GM13976 (cell line): ENCODE measurements at regions not wholly inside any gene's neighbourhood (a gene's known extent, or its start where the extent isn't known, plus 50 kb on each side); places are given as distances from the start of the nearest gene placed in this dataset.

Experiments used
- DNase-seq: peaks from one replicate; pipeline ENCODE4 v3.0.0; 2012; ENCODE audit warnings: low spot score
- in situ Hi-C: fragments of 300-500 bp; cut with MboI; formaldehyde crosslinking; loops from one replicate; pipeline ENCODE4 v1.12.0; 2022; ENCODE audit warnings: low sequenced_read_pairs, mixed read lengths, inconsistent platforms; ENCODE audit not compliant: unreplicated experiment
- TF ChIP-seq, protein P1 (sequence below): IDR thresholded peaks from 2 replicates; pipeline ENCODE4 v1.5.1; 2012; ENCODE audit warnings: borderline replicate concordance, mild to moderate bottlenecking; ENCODE audit not compliant: insufficient read depth; ENCODE audit errors: extremely low read depth, missing control alignments, control extremely low read depth

DNA sequence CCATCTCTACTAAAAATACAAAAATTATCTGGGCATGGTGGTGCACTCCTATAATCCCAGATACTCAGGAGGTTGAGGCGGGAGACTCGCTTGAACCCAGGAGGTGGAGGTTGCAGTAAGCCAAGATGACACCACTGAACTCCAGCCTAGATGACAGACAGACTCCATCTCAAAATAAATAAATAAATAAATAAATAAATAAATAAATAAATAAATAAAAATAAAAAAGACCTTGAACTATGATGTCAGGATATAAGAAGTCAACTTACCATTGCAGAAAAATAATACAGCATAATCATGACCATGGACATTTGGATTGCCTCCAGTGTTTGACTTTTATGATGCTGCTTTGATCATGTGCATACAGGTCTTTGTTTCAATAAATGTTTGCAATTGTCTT, 484.3 kb upstream of the ROBO1 start:
- in situ Hi-C loops: no loop called here
- TF ChIP-seq, protein P1, sequence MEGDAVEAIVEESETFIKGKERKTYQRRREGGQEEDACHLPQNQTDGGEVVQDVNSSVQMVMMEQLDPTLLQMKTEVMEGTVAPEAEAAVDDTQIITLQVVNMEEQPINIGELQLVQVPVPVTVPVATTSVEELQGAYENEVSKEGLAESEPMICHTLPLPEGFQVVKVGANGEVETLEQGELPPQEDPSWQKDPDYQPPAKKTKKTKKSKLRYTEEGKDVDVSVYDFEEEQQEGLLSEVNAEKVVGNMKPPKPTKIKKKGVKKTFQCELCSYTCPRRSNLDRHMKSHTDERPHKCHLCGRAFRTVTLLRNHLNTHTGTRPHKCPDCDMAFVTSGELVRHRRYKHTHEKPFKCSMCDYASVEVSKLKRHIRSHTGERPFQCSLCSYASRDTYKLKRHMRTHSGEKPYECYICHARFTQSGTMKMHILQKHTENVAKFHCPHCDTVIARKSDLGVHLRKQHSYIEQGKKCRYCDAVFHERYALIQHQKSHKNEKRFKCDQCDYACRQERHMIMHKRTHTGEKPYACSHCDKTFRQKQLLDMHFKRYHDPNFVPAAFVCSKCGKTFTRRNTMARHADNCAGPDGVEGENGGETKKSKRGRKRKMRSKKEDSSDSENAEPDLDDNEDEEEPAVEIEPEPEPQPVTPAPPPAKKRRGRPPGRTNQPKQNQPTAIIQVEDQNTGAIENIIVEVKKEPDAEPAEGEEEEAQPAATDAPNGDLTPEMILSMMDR: no peak

GRCh38 chr3:80247766-80248165, 480.0 kb upstream of the ROBO1 start:
- TF ChIP-seq, protein P1: no peak
- in situ Hi-C loops: no loop called here
- DNase-seq: no peak

More for the DNA sequence above, 484.3 kb upstream of the ROBO1 start:
- no peak for DNase-seq

- TF ChIP-seq, protein P1: no peak
- in situ Hi-C loops: no loop called here
- DNase-seq: no peak
Measured at GRCh38 chr3:80244390-80244789, 476.6 kb upstream of the ROBO1 start.

DNA sequence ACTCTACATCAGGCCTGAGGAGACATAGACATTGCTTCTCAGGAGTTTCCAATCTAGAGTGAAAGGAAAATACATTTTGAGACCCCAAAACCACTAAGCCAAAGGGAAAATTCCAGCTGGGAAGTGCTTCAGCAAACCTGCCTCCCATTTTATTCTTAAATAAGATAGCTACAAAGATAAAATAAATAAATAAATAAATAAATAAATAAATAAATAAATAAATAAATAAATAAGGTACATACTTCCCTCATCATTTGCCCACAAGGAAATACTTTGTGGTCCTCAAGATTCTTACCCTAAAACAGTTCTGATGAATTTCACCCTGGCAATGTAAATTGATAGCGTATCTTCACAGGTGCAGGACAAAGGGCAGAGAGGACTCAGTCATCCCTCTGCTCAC, 474.0 kb upstream of the ROBO1 start:
- in situ Hi-C loops: no loop called here
- TF ChIP-seq, protein P1: no peak
- no peak for DNase-seq

- DNase-seq: no peak
- TF ChIP-seq, protein P1: no peak
- in situ Hi-C loops: no loop called here
Measured at GRCh38 chr3:80239301-80239700, 471.5 kb upstream of the ROBO1 start.

DNA sequence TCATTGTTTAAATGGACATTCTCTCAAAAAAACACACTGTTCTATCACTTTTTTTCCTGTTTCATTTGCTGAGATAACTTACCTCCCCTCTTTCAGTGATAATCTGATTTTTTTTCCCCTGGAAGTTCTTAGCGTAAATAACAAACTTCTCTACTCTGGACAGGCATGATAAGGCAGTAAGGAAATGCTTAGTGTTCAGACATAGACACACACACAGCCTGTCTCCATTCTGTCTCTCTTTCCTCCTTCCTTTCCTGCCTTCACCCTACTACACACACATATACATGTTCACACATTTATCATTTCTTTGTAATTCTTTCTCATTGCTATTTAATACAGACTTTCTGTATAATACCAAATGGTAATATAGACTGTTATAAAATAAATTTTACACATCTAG, 470.8 kb upstream of the ROBO1 start:
- TF ChIP-seq, protein P1: no peak
- no peak for DNase-seq
- in situ Hi-C loops: no loop called here

GRCh38 chr3:80238152-80238551, 470.4 kb upstream of the ROBO1 start:
- TF ChIP-seq, protein P1: no peak
- in situ Hi-C loops: no loop called here

More at GRCh38 chr3:80238152-80238551, 470.4 kb upstream of the ROBO1 start:
- no peak for DNase-seq
